MG63 (cell line): ENCODE measurements at regions not wholly inside any gene's neighbourhood (a gene's known extent, or its start where the extent isn't known, plus 50 kb on each side); places are given as distances from the start of the nearest gene placed in this dataset.
"Not testable (repeated sequence)": the region's sequence is repeated elsewhere in the genome, so short reads cannot be mapped to it uniquely, and the experiment has no call there.

Source experiments
- DNase-seq: peaks from one replicate; pipeline ENCODE4 v3.0.0-alpha.2; 2020
- H3K27me3 ChIP-seq: fragments of 250-450 bp; sonication (Bioruptor Pico); 2 replicates; pipeline ENCODE4 v1.5.1; 2020; ENCODE audit warnings: mild to moderate bottlenecking, moderate library complexity
- H3K36me3 ChIP-seq: fragments of 250-450 bp; sonication (Bioruptor Pico); 2 replicates; pipeline ENCODE4 v1.5.1; 2020; ENCODE audit warnings: mild to moderate bottlenecking, moderate library complexity
- H3K4me3 ChIP-seq: fragments of 250-450 bp; sonication (Bioruptor Pico); 2 replicates; pipeline ENCODE4 v1.5.1; 2020; ENCODE audit warnings: mild to moderate bottlenecking, moderate library complexity
- H3K9me3 ChIP-seq: fragments of 250-450 bp; sonication (Bioruptor Pico); 2 replicates; pipeline ENCODE4 v1.5.1; 2020; ENCODE audit warnings: mild to moderate bottlenecking, moderate library complexity

GRCh38 chr14:34273716-34274115, 188.3 kb downstream of the SPTSSA start:
- not testable (repeated sequence) for H3K36me3 ChIP-seq, H3K27me3 ChIP-seq, H3K9me3 ChIP-seq, H3K4me3 ChIP-seq, DNase-seq

- Histone ChIP-seq H3K36me3 (no peaks in the 10 kb centered on the region), H3K4me3 (no peak overlapping the region), H3K9me3 (no peaks in the 10 kb centered on the region), H3K27me3 (no peaks in the 10 kb centered on the region)
- DNase-seq = no peak
These were observed 191.7 kb downstream of the SPTSSA start for GRCh38 chr14:34270361-34270760.

GRCh38 chr14:34266344-34266743, 195.7 kb downstream of the SPTSSA start:
- H3K4me3 ChIP-seq = no peak overlapping the region
- H3K27me3 ChIP-seq = no peaks in the 10 kb centered on the region
- no peaks in the 10 kb centered on the region for H3K36me3 ChIP-seq
- no peaks in the 10 kb centered on the region for H3K9me3 ChIP-seq
- no peak for DNase-seq

- no peaks in the 10 kb centered on the region for H3K36me3 ChIP-seq
- H3K4me3 ChIP-seq = no peak overlapping the region
- no peak for DNase-seq
These were observed 199.7 kb downstream of the SPTSSA start for GRCh38 chr14:34262127-34262910.

GRCh38 chr14:34259996-34260395, 202.0 kb downstream of the SPTSSA start:
- H3K27me3 ChIP-seq = no peaks in the 10 kb centered on the region
- H3K36me3 ChIP-seq = no peaks in the 10 kb centered on the region
- H3K4me3 ChIP-seq = no peak overlapping the region
- DNase-seq = no peak
- H3K9me3 ChIP-seq = no peaks in the 10 kb centered on the region

More at GRCh38 chr14:34262127-34262910, 199.7 kb downstream of the SPTSSA start:
- Histone ChIP-seq H3K9me3 (no peaks in the 10 kb centered on the region), H3K27me3 (no peaks in the 10 kb centered on the region)

- H3K27me3 ChIP-seq = no peaks in the 10 kb centered on the region
- H3K4me3 ChIP-seq = no peak overlapping the region
- DNase-seq = peak; percentile 44
- no peaks in the 10 kb centered on the region for H3K9me3 ChIP-seq
- H3K36me3 ChIP-seq = no peaks in the 10 kb centered on the region
These were observed 203.7 kb downstream of the SPTSSA start for GRCh38 chr14:34258318-34258717.

- Histone ChIP-seq H3K9me3 (no peaks in the 10 kb centered on the region), H3K36me3 (no peaks in the 10 kb centered on the region), H3K4me3 (no peak overlapping the region), H3K27me3 (no peaks in the 10 kb centered on the region)
- DNase-seq = no peak
These were observed 204.5 kb downstream of the SPTSSA start for GRCh38 chr14:34257505-34257904.

GRCh38 chr14:34256223-34256622, 205.8 kb downstream of the SPTSSA start:
- H3K36me3 ChIP-seq = no peaks in the 10 kb centered on the region
- no peaks in the 10 kb centered on the region for H3K9me3 ChIP-seq
- no peak for DNase-seq
- no peak overlapping the region for H3K4me3 ChIP-seq
- H3K27me3 ChIP-seq = no peaks in the 10 kb centered on the region

GRCh38 chr14:34254571-34254970, 207.5 kb downstream of the SPTSSA start:
- H3K9me3 ChIP-seq = no peaks in the 10 kb centered on the region
- H3K36me3 ChIP-seq = no peaks in the 10 kb centered on the region

GRCh38 chr14:34254031-34254430, 208.0 kb downstream of the SPTSSA start:
- no peak for DNase-seq
- no peak overlapping the region for H3K4me3 ChIP-seq
- no peaks in the 10 kb centered on the region for H3K36me3 ChIP-seq
- H3K27me3 ChIP-seq = no peaks in the 10 kb centered on the region
- H3K9me3 ChIP-seq = no peaks in the 10 kb centered on the region

More at GRCh38 chr14:34254571-34254970, 207.5 kb downstream of the SPTSSA start:
- Histone ChIP-seq H3K27me3 (no peaks in the 10 kb centered on the region), H3K4me3 (no peak overlapping the region)
- DNase-seq = no peak

- Histone ChIP-seq H3K27me3 (no peaks in the 10 kb centered on the region), H3K36me3 (no peaks in the 10 kb centered on the region)
- no peak for DNase-seq
These were observed 209.8 kb downstream of the SPTSSA start for GRCh38 chr14:34252227-34252626.

GRCh38 chr14:34251662-34252061, 210.4 kb downstream of the SPTSSA start:
- no peak for DNase-seq
- Histone ChIP-seq H3K36me3 (no peaks in the 10 kb centered on the region), H3K27me3 (no peaks in the 10 kb centered on the region), H3K4me3 (no peak overlapping the region), H3K9me3 (no peaks in the 10 kb centered on the region)

More at GRCh38 chr14:34252227-34252626, 209.8 kb downstream of the SPTSSA start:
- no peaks in the 10 kb centered on the region for H3K9me3 ChIP-seq
- H3K4me3 ChIP-seq = no peak overlapping the region

GRCh38 chr14:34250959-34251358, 211.1 kb downstream of the SPTSSA start:
- no peak for DNase-seq
- Histone ChIP-seq H3K36me3 (no peaks in the 10 kb centered on the region), H3K27me3 (no peaks in the 10 kb centered on the region), H3K9me3 (no peaks in the 10 kb centered on the region), H3K4me3 (no peak overlapping the region)

- Histone ChIP-seq H3K27me3 (no peaks in the 10 kb centered on the region), H3K36me3 (no peaks in the 10 kb centered on the region), H3K9me3 (no peaks in the 10 kb centered on the region), H3K4me3 (no peak overlapping the region)
- no peak for DNase-seq
These were observed 214.4 kb downstream of the SPTSSA start for GRCh38 chr14:34247605-34248004.

GRCh38 chr14:34246206-34246605, 215.8 kb downstream of the SPTSSA start:
- Histone ChIP-seq H3K27me3 (no peaks in the 10 kb centered on the region), H3K4me3 (no peak overlapping the region), H3K36me3 (no peaks in the 10 kb centered on the region), H3K9me3 (no peaks in the 10 kb centered on the region)
- no peak for DNase-seq

GRCh38 chr14:34243401-34243800, 218.6 kb downstream of the SPTSSA start:
- Histone ChIP-seq H3K4me3 (no peak overlapping the region), H3K36me3 (no peaks in the 10 kb centered on the region), H3K9me3 (no peaks in the 10 kb centered on the region), H3K27me3 (no peaks in the 10 kb centered on the region)
- no peak for DNase-seq

GRCh38 chr14:34243001-34243400, 219.0 kb downstream of the SPTSSA start:
- no peaks in the 10 kb centered on the region for H3K27me3 ChIP-seq

GRCh38 chr14:34241185-34241711, 220.8 kb downstream of the SPTSSA start:
- H3K4me3 ChIP-seq = no peak overlapping the region
- no peaks in the 10 kb centered on the region for H3K27me3 ChIP-seq
- no peaks in the 10 kb centered on the region for H3K9me3 ChIP-seq
- no peaks in the 10 kb centered on the region for H3K36me3 ChIP-seq
- no peak for DNase-seq

More at GRCh38 chr14:34243001-34243400, 219.0 kb downstream of the SPTSSA start:
- no peaks in the 10 kb centered on the region for H3K9me3 ChIP-seq
- no peak overlapping the region for H3K4me3 ChIP-seq
- no peak for DNase-seq
- no peaks in the 10 kb centered on the region for H3K36me3 ChIP-seq
